ENCODE measurements at regions not wholly inside any gene's neighbourhood (a gene's known extent, or its start where the extent isn't known, plus 50 kb on each side); places are given as distances from the start of the nearest gene placed in this dataset.

DNA sequence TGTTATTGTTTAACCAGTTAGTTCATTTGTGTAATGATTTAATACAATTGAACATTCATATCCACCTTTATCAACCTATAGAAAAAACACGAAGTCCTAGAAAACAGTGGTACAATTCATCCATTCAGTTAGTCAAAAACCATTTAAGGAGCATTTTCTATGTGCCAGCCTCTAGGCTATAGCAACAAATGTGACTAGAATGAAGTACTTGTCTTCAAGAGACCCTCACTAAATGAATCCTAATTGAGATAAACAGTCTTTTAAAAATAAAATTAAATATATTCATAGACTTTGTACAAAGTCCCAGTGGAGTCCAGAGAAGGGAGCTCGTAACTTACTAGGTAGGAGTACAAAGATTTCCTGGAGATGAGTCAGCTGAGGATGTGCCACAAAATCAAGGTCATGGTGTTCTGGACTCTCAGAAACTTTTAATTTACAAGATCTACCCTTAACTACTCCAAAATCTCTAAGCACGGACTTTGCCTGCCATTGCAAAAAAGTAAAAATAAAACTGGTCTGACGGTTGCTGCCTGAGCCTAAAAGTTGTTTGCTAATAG, 430.7 kb upstream of the DCN start:
- no peak for DNase-seq (ENCODE audit: insufficient read length, low spot score)
- TF ChIP-seq SPI1 (IDR thresholded peaks at IDR 0.05; ENCODE audit: low read depth, low read length) (no peak), POU2F2 (IDR thresholded peaks at IDR 0.05; ENCODE audit: low read depth, low read length) (no peak), TAF1 (IDR thresholded peaks at IDR 0.05; ENCODE audit: low read depth, low read length) (no peak), POLR2AphosphoS5 (IDR thresholded peaks at IDR 0.05; ENCODE audit: low read depth, low read length) (no peak), PAX5 (IDR thresholded peaks at IDR 0.05; ENCODE audit: insufficient read depth, low read length, severe bottlenecking) (no peak), POLR2A (IDR thresholded peaks at IDR 0.05; ENCODE audit: low read depth, low read length) (no peak)
- FAIRE-seq, result no peak

DNA sequence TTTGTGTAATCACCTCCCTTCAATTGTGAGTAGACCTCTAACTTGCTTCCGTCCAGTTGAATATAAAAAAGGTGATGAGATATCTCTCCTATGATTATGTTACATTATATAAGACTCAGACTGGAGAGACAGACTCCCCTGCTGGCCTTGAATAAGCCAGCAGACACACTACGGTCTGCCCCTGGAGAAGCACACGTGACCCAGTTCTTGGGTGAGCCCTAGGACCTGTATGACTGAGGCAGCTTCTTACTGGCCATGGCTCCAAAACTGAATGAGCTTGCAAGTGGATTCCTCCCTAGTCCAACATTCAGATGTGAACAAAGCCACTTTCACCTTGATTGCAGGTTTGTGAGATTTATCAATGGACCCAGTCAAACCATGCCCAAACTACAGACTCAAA, 427.9 kb upstream of the DCN start:
- no peak for DNase-seq (ENCODE audit: insufficient read length, low spot score)
- TF ChIP-seq POLR2A (IDR thresholded peaks at IDR 0.05; ENCODE audit: low read depth, low read length) (no peak), SPI1 (IDR thresholded peaks at IDR 0.05; ENCODE audit: low read depth, low read length) (no peak), POU2F2 (IDR thresholded peaks at IDR 0.05; ENCODE audit: low read depth, low read length) (no peak), TAF1 (IDR thresholded peaks at IDR 0.05; ENCODE audit: low read depth, low read length) (no peak), POLR2AphosphoS5 (IDR thresholded peaks at IDR 0.05; ENCODE audit: low read depth, low read length) (no peak), PAX5 (IDR thresholded peaks at IDR 0.05; ENCODE audit: insufficient read depth, low read length, severe bottlenecking) (no peak)
- FAIRE-seq, result no peak

DNA sequence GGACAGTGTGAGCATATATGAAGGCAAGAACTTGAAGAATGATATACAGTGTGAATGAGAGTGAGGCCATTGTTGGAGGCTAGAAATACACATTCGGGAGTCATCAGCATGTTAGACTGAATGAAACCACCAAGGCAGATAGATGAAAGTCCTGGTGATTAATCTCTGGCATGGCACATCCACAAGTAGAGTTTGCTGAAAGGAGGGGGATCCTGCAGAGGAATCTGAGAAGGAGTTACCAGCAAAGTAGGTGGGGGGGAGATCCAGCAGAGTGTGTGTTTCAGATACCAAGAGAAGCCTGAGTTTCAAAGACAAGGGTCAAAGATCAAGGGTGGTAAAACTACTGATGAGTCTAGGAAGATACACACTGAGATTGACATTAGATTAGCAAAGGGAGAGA, 426.7 kb upstream of the DCN start:
- no peak for FAIRE-seq
- no peak for TF ChIP-seq SPI1 (IDR thresholded peaks at IDR 0.05; ENCODE audit: low read depth, low read length)
- no peak for TF ChIP-seq POLR2AphosphoS5 (IDR thresholded peaks at IDR 0.05; ENCODE audit: low read depth, low read length)
- TF ChIP-seq TAF1 (IDR thresholded peaks at IDR 0.05; ENCODE audit: low read depth, low read length), result no peak
- TF ChIP-seq POU2F2 (IDR thresholded peaks at IDR 0.05; ENCODE audit: low read depth, low read length), result no peak
- no peak for TF ChIP-seq POLR2A (IDR thresholded peaks at IDR 0.05; ENCODE audit: low read depth, low read length)
- no peak for TF ChIP-seq PAX5 (IDR thresholded peaks at IDR 0.05; ENCODE audit: insufficient read depth, low read length, severe bottlenecking)

DNA sequence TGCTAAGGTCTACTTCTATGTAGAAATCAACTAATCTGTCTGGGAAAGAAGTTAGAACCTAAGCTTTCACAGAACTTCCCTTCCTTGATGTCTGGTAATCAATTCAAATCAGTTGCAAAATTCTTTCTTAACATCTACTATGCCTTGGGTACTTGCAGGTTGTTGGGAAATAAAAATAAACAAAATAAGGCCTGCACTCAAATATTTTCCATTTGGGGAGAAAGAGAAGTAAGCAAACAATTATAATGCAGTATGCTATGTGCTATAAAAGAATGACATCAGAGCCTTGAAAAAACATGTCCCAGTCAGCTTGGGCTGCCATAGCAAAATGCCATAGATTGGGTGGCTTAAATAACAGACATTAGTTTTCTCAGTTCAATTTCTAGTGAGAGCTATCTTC, 425.9 kb upstream of the DCN start:
- DNase-seq (ENCODE audit: insufficient read length, low spot score) (no peak), FAIRE-seq (no peak)
- TF ChIP-seq POLR2A (IDR thresholded peaks at IDR 0.05; ENCODE audit: low read depth, low read length), result no peak
- TF ChIP-seq TAF1 (IDR thresholded peaks at IDR 0.05; ENCODE audit: low read depth, low read length), result no peak
- no peak for TF ChIP-seq PAX5 (IDR thresholded peaks at IDR 0.05; ENCODE audit: insufficient read depth, low read length, severe bottlenecking)
- TF ChIP-seq POLR2AphosphoS5 (IDR thresholded peaks at IDR 0.05; ENCODE audit: low read depth, low read length), result no peak
- TF ChIP-seq SPI1 (IDR thresholded peaks at IDR 0.05; ENCODE audit: low read depth, low read length), result no peak
- no peak for TF ChIP-seq POU2F2 (IDR thresholded peaks at IDR 0.05; ENCODE audit: low read depth, low read length)

More for the DNA sequence above, 426.7 kb upstream of the DCN start:
- DNase-seq (ENCODE audit: insufficient read length, low spot score), result no peak

DNA sequence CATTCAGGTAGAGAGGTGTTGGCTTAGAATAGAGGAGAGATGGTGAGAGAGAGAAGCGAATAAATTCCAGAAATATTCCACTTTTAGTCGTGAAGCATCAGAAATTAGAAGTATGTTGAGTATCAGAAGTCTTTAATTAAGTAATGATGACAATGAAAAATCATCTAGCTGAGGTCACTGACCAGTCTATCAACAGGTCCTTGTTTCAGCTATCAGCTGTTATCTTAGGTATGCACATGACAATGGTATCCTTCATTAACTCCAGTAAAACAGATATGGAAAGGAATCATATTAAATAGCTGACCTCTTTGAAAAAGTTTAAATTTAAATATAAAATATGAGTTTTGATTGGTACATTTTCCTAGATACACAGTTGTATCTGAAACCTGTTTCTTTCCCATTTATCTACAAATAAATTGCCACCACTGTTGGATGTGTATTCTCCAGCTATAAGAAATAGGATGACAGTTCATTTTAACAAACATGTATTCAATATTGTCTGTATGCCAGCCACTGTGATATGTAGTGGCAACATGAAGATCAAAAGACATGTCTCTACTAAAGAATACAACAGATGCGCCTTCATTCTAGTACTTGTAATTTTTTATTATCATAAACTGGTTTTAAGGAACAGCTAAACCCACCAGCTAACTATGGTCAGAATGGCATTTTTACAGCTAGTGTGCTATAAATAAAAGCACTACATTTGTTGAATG, 424.2 kb upstream of the DCN start:
- DNase-seq (ENCODE audit: insufficient read length, low spot score), result no peak
- FAIRE-seq, result no peak
- no peak for TF ChIP-seq PAX5 (IDR thresholded peaks at IDR 0.05; ENCODE audit: insufficient read depth, low read length, severe bottlenecking)
- TF ChIP-seq SPI1 (IDR thresholded peaks at IDR 0.05; ENCODE audit: low read depth, low read length), result no peak
- TF ChIP-seq POLR2AphosphoS5 (IDR thresholded peaks at IDR 0.05; ENCODE audit: low read depth, low read length), result no peak
- no peak for TF ChIP-seq POLR2A (IDR thresholded peaks at IDR 0.05; ENCODE audit: low read depth, low read length)
- no peak for TF ChIP-seq POU2F2 (IDR thresholded peaks at IDR 0.05; ENCODE audit: low read depth, low read length)
- TF ChIP-seq TAF1 (IDR thresholded peaks at IDR 0.05; ENCODE audit: low read depth, low read length), result no peak

DNA sequence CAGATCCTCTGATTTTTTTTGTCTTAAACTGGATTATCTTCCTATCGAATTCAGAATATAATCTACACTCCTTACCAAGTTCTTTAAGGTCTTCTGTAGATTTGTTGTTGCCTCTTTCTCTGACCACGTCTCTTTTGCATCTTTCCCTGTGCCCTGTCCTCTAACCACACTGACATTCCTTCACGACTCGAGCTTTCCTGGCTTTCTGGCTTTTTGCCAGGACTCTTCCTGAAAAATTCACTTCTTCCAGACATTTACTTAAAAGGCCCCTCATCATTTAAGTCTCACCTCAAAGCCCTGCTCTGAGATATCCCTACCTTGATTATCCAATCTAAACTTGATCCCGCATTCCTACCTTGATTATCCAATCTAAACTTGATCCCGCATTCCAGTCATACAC, 422.3 kb upstream of the DCN start:
- FAIRE-seq, result no peak
- TF ChIP-seq PAX5 (IDR thresholded peaks at IDR 0.05; ENCODE audit: insufficient read depth, low read length, severe bottlenecking) (no peak), TAF1 (IDR thresholded peaks at IDR 0.05; ENCODE audit: low read depth, low read length) (no peak), POLR2A (IDR thresholded peaks at IDR 0.05; ENCODE audit: low read depth, low read length) (no peak), POLR2AphosphoS5 (IDR thresholded peaks at IDR 0.05; ENCODE audit: low read depth, low read length) (no peak), SPI1 (IDR thresholded peaks at IDR 0.05; ENCODE audit: low read depth, low read length) (no peak), POU2F2 (IDR thresholded peaks at IDR 0.05; ENCODE audit: low read depth, low read length) (no peak)
- no peak for DNase-seq (ENCODE audit: insufficient read length, low spot score)

DNA sequence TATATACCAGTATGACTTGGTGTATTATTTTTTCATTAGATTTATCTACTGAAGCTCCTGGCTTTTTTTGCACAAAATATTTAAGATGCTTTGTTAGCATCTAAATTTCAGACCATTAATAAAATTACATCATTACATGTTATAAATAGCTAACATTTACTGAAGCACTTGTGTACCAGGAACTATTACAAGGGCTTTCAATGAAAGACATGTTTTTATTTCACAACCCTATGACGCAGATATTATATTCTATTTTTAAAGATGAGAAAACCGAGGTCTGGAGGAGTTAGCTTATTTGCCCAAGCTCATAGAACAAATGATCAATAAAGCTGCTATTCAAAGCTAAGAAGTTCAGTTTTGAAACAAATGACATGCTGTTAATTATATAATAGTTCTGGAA, 420.4 kb upstream of the DCN start:
- FAIRE-seq (no peak), DNase-seq (ENCODE audit: insufficient read length, low spot score) (no peak)
- TF ChIP-seq POLR2AphosphoS5 (IDR thresholded peaks at IDR 0.05; ENCODE audit: low read depth, low read length) (no peak), SPI1 (IDR thresholded peaks at IDR 0.05; ENCODE audit: low read depth, low read length) (no peak), POU2F2 (IDR thresholded peaks at IDR 0.05; ENCODE audit: low read depth, low read length) (no peak), PAX5 (IDR thresholded peaks at IDR 0.05; ENCODE audit: insufficient read depth, low read length, severe bottlenecking) (no peak), TAF1 (IDR thresholded peaks at IDR 0.05; ENCODE audit: low read depth, low read length) (no peak), POLR2A (IDR thresholded peaks at IDR 0.05; ENCODE audit: low read depth, low read length) (no peak)

DNA sequence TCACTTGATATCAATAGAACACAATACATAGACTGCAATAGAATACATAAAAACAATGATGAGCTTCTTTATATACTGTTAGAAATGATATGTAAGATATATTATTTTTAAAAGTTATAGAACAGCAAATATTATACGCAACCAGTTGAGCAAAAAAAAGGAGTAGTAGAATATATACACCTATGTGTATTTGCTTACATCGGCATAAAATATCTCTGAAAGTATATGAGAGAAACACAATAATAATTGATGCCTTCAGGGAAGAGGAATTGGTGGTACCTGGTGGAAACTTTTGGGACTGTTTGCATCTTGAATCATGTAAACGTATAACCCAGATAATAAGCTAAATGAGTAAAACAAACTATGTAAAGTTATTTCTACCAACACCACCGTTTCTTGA, 418.4 kb upstream of the DCN start:
- DNase-seq (ENCODE audit: insufficient read length, low spot score) (no peak), FAIRE-seq (no peak)
- TF ChIP-seq POLR2AphosphoS5 (IDR thresholded peaks at IDR 0.05; ENCODE audit: low read depth, low read length) (no peak), POU2F2 (IDR thresholded peaks at IDR 0.05; ENCODE audit: low read depth, low read length) (no peak), TAF1 (IDR thresholded peaks at IDR 0.05; ENCODE audit: low read depth, low read length) (no peak), SPI1 (IDR thresholded peaks at IDR 0.05; ENCODE audit: low read depth, low read length) (no peak), PAX5 (IDR thresholded peaks at IDR 0.05; ENCODE audit: insufficient read depth, low read length, severe bottlenecking) (no peak), POLR2A (IDR thresholded peaks at IDR 0.05; ENCODE audit: low read depth, low read length) (no peak)

DNA sequence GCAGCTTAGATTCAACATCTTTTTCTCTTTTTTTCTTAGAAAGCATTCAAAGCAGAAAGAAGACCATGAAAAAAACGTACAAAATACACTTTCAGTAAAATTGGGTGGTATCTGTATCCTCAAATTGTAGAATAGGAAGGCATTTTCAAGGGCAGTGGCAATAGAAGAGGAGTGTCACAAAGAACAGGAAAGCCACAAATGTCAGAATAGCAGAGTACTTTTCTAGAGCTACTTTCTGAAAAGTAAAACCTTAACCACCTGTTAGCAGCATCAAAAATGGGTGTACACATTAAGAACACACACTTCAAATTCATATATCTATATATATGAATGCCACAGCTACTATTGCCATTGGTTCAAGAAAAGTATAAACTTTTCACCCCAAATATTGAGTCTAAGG, 412.1 kb upstream of the DCN start:
- no peak for FAIRE-seq
- no peak for DNase-seq (ENCODE audit: insufficient read length, low spot score)
- TF ChIP-seq SPI1 (IDR thresholded peaks at IDR 0.05; ENCODE audit: low read depth, low read length) (no peak), TAF1 (IDR thresholded peaks at IDR 0.05; ENCODE audit: low read depth, low read length) (no peak), POU2F2 (IDR thresholded peaks at IDR 0.05; ENCODE audit: low read depth, low read length) (no peak), PAX5 (IDR thresholded peaks at IDR 0.05; ENCODE audit: insufficient read depth, low read length, severe bottlenecking) (no peak), POLR2A (IDR thresholded peaks at IDR 0.05; ENCODE audit: low read depth, low read length) (no peak), POLR2AphosphoS5 (IDR thresholded peaks at IDR 0.05; ENCODE audit: low read depth, low read length) (no peak)

Data from GM12891 (cell line).